Vagina (tissue), 2 donors: ENCODE measurements at regions not wholly inside any gene's neighbourhood (a gene's known extent, or its start where the extent isn't known, plus 50 kb on each side); places are given as distances from the start of the nearest gene placed in this dataset.

ENCODE experiments used
- DNase-seq, 2 donors: peaks; one replicate each; pipeline ENCODE4 v3.0.0-alpha.2; 2017; ENCODE audit errors: extremely low spot score in 2 of 2
- H3K27ac ChIP-seq: fragments of 200-600 bp; sonication (generic); one replicate; pipeline ENCODE4 v1.5.1; 2019
- H3K27me3 ChIP-seq: fragments of 200-600 bp; sonication (generic); one replicate; pipeline ENCODE4 v1.5.1; 2019
- H3K36me3 ChIP-seq, 2 donors: fragments of 200-600 bp; sonication (generic); one replicate each; pipeline ENCODE4 v1.5.1; 2017 to 2019
- H3K4me1 ChIP-seq: fragments of 200-600 bp; sonication (generic); one replicate; pipeline ENCODE4 v1.5.1; 2019
- H3K4me3 ChIP-seq, 2 donors: fragments of 200-600 bp; sonication (generic); 1 replicate in 1 of 2; 2 replicates in 1 of 2; pipeline ENCODE4 v1.5.1; 2016 to 2019
- H3K9me3 ChIP-seq: fragments of 200-600 bp; sonication (generic); one replicate; pipeline ENCODE4 v1.5.1; 2019
- CTCF ChIP-seq, 3 experiments: fragments of 450-650 bp in 2 of 3; fragments of 200-600 bp in 1 of 3; sonication (generic) in 1 of 3; IDR thresholded peaks; one replicate each; pipeline ENCODE4 v1.5.1; 2017 to 2019; ENCODE audit warnings: antibody characterized with exemption in 3 of 3, mild to moderate bottlenecking in 2 of 3, moderate library complexity in 2 of 3
- POLR2A ChIP-seq, 2 donors: fragments of 450-650 bp; IDR thresholded peaks; one replicate each; pipeline ENCODE4 v1.6.1; 2017; ENCODE audit warnings: antibody characterized with exemption in 2 of 2, mild to moderate bottlenecking in 2 of 2, moderate library complexity in 2 of 2
- POLR2AphosphoS5 ChIP-seq, 2 donors: sonication (generic); formaldehyde crosslinking; IDR thresholded peaks; one replicate each; pipeline ENCODE4 v1.9.0; 2017; ENCODE audit warnings: antibody characterized with exemption in 2 of 2, mild to moderate bottlenecking in 2 of 2, low read depth in 1 of 2; ENCODE audit not compliant: insufficient read depth in 1 of 2
- intact Hi-C: fragments of 100-400 bp; cut with DNase I; formaldehyde crosslinking; loops from one replicate; pipeline ENCODE4 v1.15.1; 2023

GRCh38 chr5:13501176-13501575 lies 443.3 kb downstream of the DNAH5 start:
- no peaks in the 10 kb centered on the region for H3K4me1 ChIP-seq
- no peak overlapping the region for H3K27ac ChIP-seq
- intact Hi-C loops: no loop called here
- H3K36me3 ChIP-seq: no peaks in the 10 kb centered on the region
- H3K27me3 ChIP-seq: no peaks in the 10 kb centered on the region
- DNase-seq: no peak
- H3K4me3 ChIP-seq: no peak overlapping the region
- H3K9me3 ChIP-seq: no peaks in the 10 kb centered on the region
- no peak for TF ChIP-seq CTCF (IDR thresholded peaks at IDR 0.05)
- TF ChIP-seq POLR2AphosphoS5 (IDR thresholded peaks at IDR 0.05; ENCODE audit: insufficient read depth in 1 of 2, low read depth in 1 of 2): no peak
- no peak for TF ChIP-seq POLR2A (IDR thresholded peaks at IDR 0.05)

- intact Hi-C loops: no loop called here
- Histone ChIP-seq H3K9me3 (no peaks in the 10 kb centered on the region), H3K4me1 (no peaks in the 10 kb centered on the region), H3K27ac (no peak overlapping the region), H3K4me3 (no peak overlapping the region), H3K36me3 (no peaks in the 10 kb centered on the region), H3K27me3 (no peaks in the 10 kb centered on the region)
- no peak for DNase-seq
- TF ChIP-seq POLR2AphosphoS5 (IDR thresholded peaks at IDR 0.05; ENCODE audit: insufficient read depth in 1 of 2, low read depth in 1 of 2): no peak
- no peak for TF ChIP-seq POLR2A (IDR thresholded peaks at IDR 0.05)
- TF ChIP-seq CTCF (IDR thresholded peaks at IDR 0.05): no peak
These were observed 446.2 kb downstream of the DNAH5 start for GRCh38 chr5:13498279-13498678.

DNA sequence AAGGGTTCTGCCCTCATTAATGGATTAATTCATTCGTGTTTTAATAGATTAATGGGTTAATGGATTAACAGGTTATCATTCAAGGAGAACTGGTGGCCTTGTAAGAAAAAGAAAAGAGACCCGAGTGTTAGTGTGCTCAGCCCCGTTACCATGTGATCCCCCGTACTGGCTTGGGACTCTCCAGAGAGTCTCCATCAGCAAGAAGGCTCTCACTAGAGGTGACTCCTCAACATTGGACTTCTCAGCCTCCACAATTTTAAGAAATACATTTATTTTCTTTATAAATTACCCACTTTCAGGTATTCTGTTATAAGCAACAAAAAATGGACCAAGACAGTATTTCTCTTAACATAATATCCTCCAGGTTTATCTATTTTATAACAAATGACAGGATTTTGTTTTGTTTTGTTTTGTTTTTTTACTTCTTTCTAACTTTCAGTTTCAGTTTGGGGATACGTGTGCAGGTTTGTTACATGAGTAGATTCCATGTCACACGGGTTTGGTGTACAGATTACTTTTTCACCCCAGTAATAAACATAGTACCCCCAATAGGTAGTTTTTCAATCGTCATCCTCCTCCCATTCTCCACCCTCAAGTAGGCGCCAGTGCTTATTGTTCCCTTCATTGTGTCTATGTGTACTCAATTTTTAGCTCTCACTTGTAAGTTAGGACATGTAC lies 456.1 kb downstream of the DNAH5 start:
- no peak for DNase-seq
- no peaks in the 10 kb centered on the region for H3K9me3 ChIP-seq
- intact Hi-C loops: no loop called here
- TF ChIP-seq POLR2A (IDR thresholded peaks at IDR 0.05): no peak
- no peak overlapping the region for H3K4me3 ChIP-seq
- no peaks in the 10 kb centered on the region for H3K27me3 ChIP-seq
- H3K36me3 ChIP-seq: no peaks in the 10 kb centered on the region
- no peaks in the 10 kb centered on the region for H3K4me1 ChIP-seq
- H3K27ac ChIP-seq: no peak overlapping the region

GRCh38 chr5:13480834-13481233 lies 463.7 kb downstream of the DNAH5 start:
- Histone ChIP-seq H3K4me1 (no peaks in the 10 kb centered on the region), H3K9me3 (no peaks in the 10 kb centered on the region), H3K4me3 (no peak overlapping the region), H3K36me3 (no peaks in the 10 kb centered on the region), H3K27me3 (no peaks in the 10 kb centered on the region), H3K27ac (no peak overlapping the region)
- no peak for DNase-seq
- intact Hi-C loops: no loop called here
- TF ChIP-seq POLR2A (IDR thresholded peaks at IDR 0.05) (no peak), POLR2AphosphoS5 (IDR thresholded peaks at IDR 0.05; ENCODE audit: insufficient read depth in 1 of 2, low read depth in 1 of 2) (no peak)

- no peaks in the 10 kb centered on the region for H3K9me3 ChIP-seq
- TF ChIP-seq CTCF (IDR thresholded peaks at IDR 0.05) (no peak), POLR2A (IDR thresholded peaks at IDR 0.05) (no peak), POLR2AphosphoS5 (IDR thresholded peaks at IDR 0.05; ENCODE audit: insufficient read depth in 1 of 2, low read depth in 1 of 2) (no peak)
- no peaks in the 10 kb centered on the region for H3K36me3 ChIP-seq
These were observed 465.5 kb downstream of the DNAH5 start for GRCh38 chr5:13478831-13479465.

GRCh38 chr5:13477118-13477737 lies 467.3 kb downstream of the DNAH5 start:
- H3K4me3 ChIP-seq: no peak overlapping the region
- DNase-seq: no peak
- H3K9me3 ChIP-seq: no peaks in the 10 kb centered on the region
- intact Hi-C loops: no loop called here
- H3K27ac ChIP-seq: no peak overlapping the region
- no peaks in the 10 kb centered on the region for H3K4me1 ChIP-seq
- TF ChIP-seq POLR2A (IDR thresholded peaks at IDR 0.05) (no peak), CTCF (IDR thresholded peaks at IDR 0.05) (no peak), POLR2AphosphoS5 (IDR thresholded peaks at IDR 0.05; ENCODE audit: insufficient read depth in 1 of 2, low read depth in 1 of 2) (no peak)
- no peaks in the 10 kb centered on the region for H3K27me3 ChIP-seq
- no peaks in the 10 kb centered on the region for H3K36me3 ChIP-seq

More at GRCh38 chr5:13478831-13479465, 465.5 kb downstream of the DNAH5 start:
- DNase-seq: no peak
- H3K4me1 ChIP-seq: no peaks in the 10 kb centered on the region
- H3K27me3 ChIP-seq: no peaks in the 10 kb centered on the region
- H3K27ac ChIP-seq: no peak overlapping the region
- intact Hi-C loops: no loop called here
- no peak overlapping the region for H3K4me3 ChIP-seq
